ENCODE measurements at regions not wholly inside any gene's neighbourhood (a gene's known extent, or its start where the extent isn't known, plus 50 kb on each side); places are given as distances from the start of the nearest gene placed in this dataset.
"Not testable (repeated sequence)": the region's sequence is repeated elsewhere in the genome, so short reads cannot be mapped to it uniquely, and the experiment has no call there.

- H3K4me1 Mint-ChIP-seq: peaks cover 21% of the 10 kb centered on the region
- DNase-seq (ENCODE audit: low spot score) (peak; percentile 27), ATAC-seq (peak; percentile 20)
- H3K4me3 Mint-ChIP-seq: peak overlapping the region; percentile 59
- peaks cover 27% of the 10 kb centered on the region for H3K27me3 Mint-ChIP-seq (ENCODE audit: low read depth)
- CTCF ChIA-PET, H3K27ac Mint-ChIP-seq, POLR2A ChIA-PET, H3K36me3 Mint-ChIP-seq, H3K9me3 Mint-ChIP-seq: not testable (repeated sequence)
Observed at GRCh38 chr1:121048293-121048752, 135.8 kb downstream of the FAM72B start.

- peak overlapping the region; percentile 59 for H3K4me3 Mint-ChIP-seq
- POLR2A ChIA-PET; DNase-seq (ENCODE audit: low spot score); H3K27ac Mint-ChIP-seq; H3K36me3 Mint-ChIP-seq; CTCF ChIA-PET; H3K9me3 Mint-ChIP-seq: not testable (repeated sequence)
- peaks cover 27% of the 10 kb centered on the region for H3K27me3 Mint-ChIP-seq (ENCODE audit: low read depth)
- ATAC-seq: peak; percentile 52
- H3K4me1 Mint-ChIP-seq: peaks cover 21% of the 10 kb centered on the region
Observed at GRCh38 chr1:121048769-121049443, 135.2 kb downstream of the FAM72B start.

GRCh38 chr1:121050097-121050496 is 134.0 kb downstream of the FAM72B start:
- Mint-ChIP-seq H3K4me1 (peaks cover 21% of the 10 kb centered on the region), H3K27me3 (ENCODE audit: low read depth) (peaks cover 27% of the 10 kb centered on the region)
- H3K36me3 Mint-ChIP-seq; H3K9me3 Mint-ChIP-seq; ATAC-seq; CTCF ChIA-PET; POLR2A ChIA-PET; H3K4me3 Mint-ChIP-seq; H3K27ac Mint-ChIP-seq; DNase-seq (ENCODE audit: low spot score): not testable (repeated sequence)

- H3K36me3 Mint-ChIP-seq, H3K9me3 Mint-ChIP-seq, CTCF ChIA-PET, POLR2A ChIA-PET: not testable (repeated sequence)
- Mint-ChIP-seq H3K27ac (peak overlapping the region; percentile 87), H3K4me1 (peaks cover 25% of the 10 kb centered on the region), H3K27me3 (ENCODE audit: low read depth) (peaks cover 27% of the 10 kb centered on the region), H3K4me3 (peak overlapping the region; percentile 71)
- ATAC-seq: peak; percentile 63
- peak; percentile 65 for DNase-seq (ENCODE audit: low spot score)
Observed at GRCh38 chr1:121051161-121051790, 132.9 kb downstream of the FAM72B start.

DNA sequence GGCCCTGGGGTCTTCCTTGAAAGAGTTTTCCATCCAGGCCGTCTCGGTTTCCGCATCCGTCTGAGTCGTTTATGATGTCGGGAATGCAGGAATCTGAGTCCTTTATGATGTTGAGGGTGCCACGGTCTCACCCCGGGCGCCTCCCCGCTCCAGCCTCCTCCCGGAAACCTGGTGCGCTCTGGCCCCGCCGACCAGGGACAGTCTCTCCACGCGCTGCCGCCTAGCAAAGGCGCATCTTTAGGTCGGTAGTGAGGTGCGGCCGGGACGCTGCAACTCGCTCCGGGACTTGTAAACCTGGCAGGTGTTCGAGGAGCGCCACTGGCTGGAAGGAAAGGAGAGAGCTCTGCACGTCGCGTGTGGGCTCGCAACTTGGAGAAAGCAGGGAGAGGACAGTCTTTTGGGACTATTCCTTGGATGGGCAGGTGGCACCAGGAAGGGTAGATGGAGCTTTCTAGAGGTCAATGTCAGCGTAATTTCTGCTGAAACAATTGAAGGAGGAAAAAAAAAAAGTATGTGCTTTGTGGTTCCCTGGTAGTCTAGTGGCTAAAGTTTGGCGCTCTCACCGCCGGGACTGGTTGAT is 132.0 kb downstream of the FAM72B start:
- POLR2A ChIA-PET, H3K9me3 Mint-ChIP-seq, H3K36me3 Mint-ChIP-seq, H3K27ac Mint-ChIP-seq, CTCF ChIA-PET: not testable (repeated sequence)
- H3K4me3 Mint-ChIP-seq: peak overlapping the region; percentile 71
- peaks cover 25% of the 10 kb centered on the region for H3K4me1 Mint-ChIP-seq
- ATAC-seq: peak; percentile 43
- peak; percentile 51 for DNase-seq (ENCODE audit: low spot score)
- peaks cover 27% of the 10 kb centered on the region for H3K27me3 Mint-ChIP-seq (ENCODE audit: low read depth)

GRCh38 chr1:121054928-121055327 is 129.2 kb downstream of the FAM72B start:
- H3K4me1 Mint-ChIP-seq: peaks cover 20% of the 10 kb centered on the region
- H3K36me3 Mint-ChIP-seq; POLR2A ChIA-PET; H3K4me3 Mint-ChIP-seq; CTCF ChIA-PET; ATAC-seq; DNase-seq (ENCODE audit: low spot score); H3K27ac Mint-ChIP-seq; H3K9me3 Mint-ChIP-seq: not testable (repeated sequence)
- H3K27me3 Mint-ChIP-seq (ENCODE audit: low read depth): peaks cover 22% of the 10 kb centered on the region

DNA sequence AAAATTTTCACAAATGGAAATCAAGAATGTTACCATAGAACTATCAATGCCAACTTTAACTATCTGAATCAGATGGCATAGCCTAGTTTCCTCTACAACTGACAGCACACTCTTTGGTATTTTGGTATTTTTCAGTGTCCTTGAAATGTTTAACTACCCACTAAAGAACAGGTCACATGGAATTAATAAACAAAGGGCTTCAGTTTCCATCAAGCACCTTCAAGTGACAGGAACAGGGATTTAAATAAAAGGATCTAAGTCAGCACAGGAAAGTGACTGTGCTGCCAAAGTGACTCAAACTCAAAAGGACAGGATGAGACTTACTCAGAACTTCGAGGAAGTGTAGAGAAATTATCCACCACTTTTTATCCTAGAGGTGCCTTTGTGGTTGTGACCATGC is 117.2 kb downstream of the FAM72B start:
- H3K27me3 Mint-ChIP-seq (ENCODE audit: low read depth); DNase-seq (ENCODE audit: low spot score); H3K4me1 Mint-ChIP-seq; H3K27ac Mint-ChIP-seq; H3K4me3 Mint-ChIP-seq; ATAC-seq; CTCF ChIA-PET; H3K36me3 Mint-ChIP-seq; POLR2A ChIA-PET; H3K9me3 Mint-ChIP-seq: not testable (repeated sequence)

DNA sequence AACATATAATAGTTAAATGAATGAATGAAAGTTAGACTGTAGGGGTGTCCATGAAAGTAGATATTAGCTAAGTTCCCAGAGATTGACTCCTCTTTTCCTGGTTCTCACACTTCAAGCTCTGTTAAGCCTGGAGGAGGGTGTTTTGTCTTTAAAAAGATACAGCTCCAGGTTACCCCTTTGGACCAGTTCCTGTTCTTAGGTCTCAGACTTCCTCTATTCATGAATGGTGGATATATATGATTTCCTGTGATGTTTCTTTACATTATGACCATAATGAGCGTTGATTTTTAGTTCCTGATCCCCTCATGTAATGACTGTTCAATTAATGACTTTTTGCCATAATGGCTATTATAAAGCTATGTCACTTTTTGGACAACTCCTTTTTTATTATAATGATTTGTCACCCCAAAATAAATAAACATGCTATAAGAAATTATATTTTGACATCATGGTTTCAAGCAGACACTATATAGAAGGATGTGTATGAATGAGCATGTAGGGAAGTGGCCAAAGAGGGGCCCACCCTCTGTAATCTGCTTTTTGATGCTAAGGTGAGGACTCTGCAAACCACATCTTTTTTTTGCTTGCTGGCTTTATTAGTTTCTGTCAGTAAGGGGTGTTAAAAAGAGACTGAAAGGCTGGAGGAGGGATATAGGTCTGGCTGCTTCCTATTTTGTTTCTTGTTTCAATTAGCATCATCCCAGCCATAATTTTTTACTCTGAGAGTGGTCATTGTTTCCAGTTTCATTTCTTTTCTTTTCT is 115.2 kb downstream of the FAM72B start:
- H3K4me3 Mint-ChIP-seq; ATAC-seq; H3K27me3 Mint-ChIP-seq (ENCODE audit: low read depth); H3K9me3 Mint-ChIP-seq; POLR2A ChIA-PET; H3K36me3 Mint-ChIP-seq; CTCF ChIA-PET; H3K27ac Mint-ChIP-seq; DNase-seq (ENCODE audit: low spot score); H3K4me1 Mint-ChIP-seq: not testable (repeated sequence)

DNA sequence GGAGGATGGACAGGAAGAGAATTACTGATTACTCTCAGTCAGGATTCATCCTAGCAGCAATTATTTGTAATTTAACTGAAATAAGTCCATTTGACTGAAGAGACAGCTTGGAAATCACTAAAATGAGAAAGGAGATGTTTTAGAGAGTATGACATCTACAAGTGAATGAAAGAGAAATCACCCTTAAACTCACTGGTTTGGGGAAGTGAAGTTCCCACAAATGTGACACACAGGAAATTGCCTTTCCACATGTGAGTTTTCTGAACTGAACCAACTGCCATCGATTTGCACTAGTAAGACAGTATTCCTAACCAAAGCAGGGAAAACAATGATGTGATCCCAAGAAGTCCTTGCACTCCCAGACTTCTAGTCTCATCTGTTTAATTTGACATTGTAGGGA is 110.3 kb downstream of the FAM72B start:
- ATAC-seq; H3K27me3 Mint-ChIP-seq (ENCODE audit: low read depth); DNase-seq (ENCODE audit: low spot score); CTCF ChIA-PET; H3K36me3 Mint-ChIP-seq; H3K4me1 Mint-ChIP-seq; H3K27ac Mint-ChIP-seq; H3K9me3 Mint-ChIP-seq; POLR2A ChIA-PET; H3K4me3 Mint-ChIP-seq: not testable (repeated sequence)

- H3K9me3 Mint-ChIP-seq; DNase-seq (ENCODE audit: low spot score); H3K27ac Mint-ChIP-seq; CTCF ChIA-PET; H3K27me3 Mint-ChIP-seq (ENCODE audit: low read depth); POLR2A ChIA-PET; ATAC-seq; H3K36me3 Mint-ChIP-seq; H3K4me3 Mint-ChIP-seq: not testable (repeated sequence)
- peaks cover 16% of the 10 kb centered on the region for H3K4me1 Mint-ChIP-seq
Observed at GRCh38 chr1:121075254-121075805, 108.8 kb downstream of the FAM72B start.

DNA sequence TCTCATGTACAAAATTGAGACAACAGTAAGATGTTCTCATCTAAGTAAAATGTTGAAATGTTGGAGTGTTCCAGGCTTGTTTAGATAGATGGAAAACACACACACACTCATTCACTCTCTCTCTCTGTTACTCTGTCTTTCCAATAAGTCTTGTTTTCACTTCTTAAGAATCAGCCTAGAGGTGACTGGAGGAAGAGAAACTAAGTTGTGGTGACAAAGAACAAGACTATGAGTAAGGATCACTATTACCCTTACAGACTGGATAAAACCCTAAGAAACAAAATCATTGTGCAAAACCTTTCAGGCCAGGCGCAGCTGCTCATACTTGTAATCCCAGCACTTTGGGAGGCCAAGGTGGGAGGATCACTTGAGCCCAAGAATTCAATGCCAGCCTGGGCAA is 107.5 kb downstream of the FAM72B start:
- POLR2A ChIA-PET; H3K27me3 Mint-ChIP-seq (ENCODE audit: low read depth); H3K9me3 Mint-ChIP-seq; H3K36me3 Mint-ChIP-seq; CTCF ChIA-PET; DNase-seq (ENCODE audit: low spot score); H3K27ac Mint-ChIP-seq; H3K4me3 Mint-ChIP-seq; ATAC-seq: not testable (repeated sequence)
- H3K4me1 Mint-ChIP-seq: peaks cover 25% of the 10 kb centered on the region

- H3K27ac Mint-ChIP-seq: peak overlapping the region; percentile 75; the same call in 1 of the 2 replicates
- POLR2A ChIA-PET; ATAC-seq; CTCF ChIA-PET; H3K9me3 Mint-ChIP-seq; DNase-seq (ENCODE audit: low spot score); H3K36me3 Mint-ChIP-seq; H3K27me3 Mint-ChIP-seq (ENCODE audit: low read depth): not testable (repeated sequence)
- peak overlapping the region; percentile 34; the same call in 1 of the 2 replicates for H3K4me3 Mint-ChIP-seq
- H3K4me1 Mint-ChIP-seq: peaks cover 23% of the 10 kb centered on the region
Observed at GRCh38 chr1:121079655-121080054, 104.5 kb downstream of the FAM72B start.
